NCI-H1105 treated with DMSO at 0.1 percent for 48 hours (cell line): ENCODE measurements at regions not wholly inside any gene's neighbourhood (a gene's known extent, or its start where the extent isn't known, plus 50 kb on each side); places are given as distances from the start of the nearest gene placed in this dataset.

Experiments
- DNase-seq: peaks from one replicate; lab custom pipeline; 2025; lab: John Stamatoyannopoulos, UW

GRCh38 chr13:103272770-103273169 lies 206.6 kb upstream of the SLC10A2 start:
- DNase-seq = no peak

DNA sequence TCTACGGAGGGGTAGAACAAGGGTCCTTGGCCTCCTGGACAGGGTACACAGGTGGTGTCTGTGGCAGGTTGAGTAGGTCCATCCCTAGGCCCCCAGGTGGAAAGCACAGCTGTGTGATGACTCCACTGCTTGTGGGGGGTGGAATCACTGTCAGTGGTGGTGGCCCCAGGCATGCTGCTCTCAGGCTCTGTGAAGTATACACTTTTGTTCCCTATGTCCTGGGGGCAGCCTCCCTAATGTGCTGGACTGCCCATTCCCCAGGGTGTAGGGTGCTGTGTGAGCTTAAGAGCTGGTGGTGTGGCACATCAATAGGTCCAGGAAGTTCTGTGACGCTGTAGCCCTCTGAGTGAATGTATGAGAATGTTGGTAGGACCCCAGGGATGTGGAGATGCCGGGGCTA lies 197.2 kb upstream of the SLC10A2 start:
- DNase-seq = no peak

DNA sequence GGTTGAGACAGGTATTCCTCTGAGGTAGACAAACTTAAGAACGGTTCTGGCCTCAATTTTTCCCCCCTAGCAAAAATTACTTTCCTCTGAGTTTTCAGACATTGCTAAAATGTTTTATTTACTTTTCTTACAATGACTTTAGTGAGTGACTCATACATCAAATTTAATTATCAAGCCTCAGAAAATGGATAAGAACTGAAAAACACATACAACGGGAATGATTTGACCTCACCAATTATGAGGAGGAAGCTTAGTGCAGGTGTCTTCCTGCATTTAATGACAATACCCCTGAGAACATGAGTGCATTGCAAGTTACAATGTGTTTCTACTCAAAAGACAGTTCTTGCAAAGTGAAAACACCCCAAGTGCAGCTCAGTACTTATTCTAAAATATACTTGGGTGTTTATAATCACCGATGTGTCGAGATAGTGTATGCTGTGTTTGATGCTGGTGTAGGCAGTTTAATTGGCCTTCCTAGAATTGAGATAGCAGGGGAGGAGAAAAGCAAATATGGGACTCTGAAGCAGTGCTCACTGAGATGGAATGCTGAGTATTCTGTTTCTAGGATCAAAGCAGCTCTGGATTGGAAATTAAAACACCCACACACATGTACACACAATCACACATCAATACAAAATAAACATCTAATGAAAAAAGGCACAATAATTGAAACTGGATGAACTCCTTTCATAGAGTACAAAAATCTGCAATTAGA lies 189.5 kb upstream of the SLC10A2 start:
- no peak for DNase-seq

DNA sequence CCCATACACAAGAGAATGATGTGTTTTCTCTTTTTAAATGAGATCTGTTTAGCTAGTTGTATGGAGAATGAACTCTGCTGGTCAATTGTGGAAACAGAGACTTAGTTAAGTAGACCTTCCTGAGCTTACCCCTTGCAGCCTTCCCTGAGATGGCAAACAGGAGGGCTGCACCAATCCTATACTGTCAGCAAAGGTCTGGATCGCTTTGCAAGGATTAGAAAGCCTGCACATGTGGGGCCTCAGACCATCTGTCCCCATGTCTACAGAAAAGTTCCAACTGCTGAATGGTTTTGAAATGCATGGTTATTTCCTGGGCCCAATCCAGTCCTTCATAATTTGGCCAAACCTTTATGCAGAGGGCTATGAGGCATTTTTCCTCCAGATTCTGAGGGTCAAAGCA lies 183.9 kb upstream of the SLC10A2 start:
- DNase-seq = no peak

- DNase-seq = no peak
Observed at GRCh38 chr13:103246581-103247200, 180.5 kb upstream of the SLC10A2 start.

DNA sequence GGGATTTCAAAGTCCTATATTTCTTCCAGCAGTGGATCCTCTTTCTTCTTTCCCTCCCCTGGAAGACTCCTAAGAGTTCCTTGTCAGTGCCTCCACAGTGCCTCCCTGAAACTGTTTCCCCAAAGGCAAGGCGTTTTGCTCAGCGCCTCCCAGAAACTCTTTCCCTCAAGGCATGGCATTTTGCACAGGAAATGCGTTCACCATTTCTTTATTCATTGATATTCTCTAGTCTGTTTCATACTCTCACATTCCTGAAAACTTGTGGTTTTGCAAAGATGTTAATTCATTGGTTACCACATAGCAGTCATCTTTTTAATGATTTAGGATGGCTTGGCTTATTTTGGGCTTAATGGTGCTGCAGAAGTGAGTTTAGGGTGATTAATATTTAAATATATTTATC lies 177.3 kb upstream of the SLC10A2 start:
- no peak for DNase-seq

DNA sequence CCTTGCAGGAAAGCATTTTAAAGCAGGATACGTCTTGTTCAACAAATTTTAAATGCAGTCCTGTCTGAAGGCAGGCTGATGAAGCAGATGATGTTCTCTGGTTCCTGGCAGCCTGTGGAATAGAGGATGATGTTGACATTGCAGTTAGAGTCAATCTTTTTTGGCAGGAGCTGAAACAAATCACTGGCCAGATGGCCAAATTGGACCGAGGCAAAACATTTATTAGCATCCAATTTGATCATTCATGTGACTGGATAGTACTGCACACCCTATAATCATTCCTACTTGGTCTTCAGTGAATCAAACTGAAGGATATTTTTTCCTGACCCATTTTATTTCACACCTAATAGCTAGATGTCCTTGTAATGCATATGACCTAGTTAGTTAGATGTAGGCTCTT lies 172.2 kb upstream of the SLC10A2 start:
- DNase-seq = no peak

- DNase-seq = no peak
Observed at GRCh38 chr13:103236213-103236612, 170.0 kb upstream of the SLC10A2 start.

DNA sequence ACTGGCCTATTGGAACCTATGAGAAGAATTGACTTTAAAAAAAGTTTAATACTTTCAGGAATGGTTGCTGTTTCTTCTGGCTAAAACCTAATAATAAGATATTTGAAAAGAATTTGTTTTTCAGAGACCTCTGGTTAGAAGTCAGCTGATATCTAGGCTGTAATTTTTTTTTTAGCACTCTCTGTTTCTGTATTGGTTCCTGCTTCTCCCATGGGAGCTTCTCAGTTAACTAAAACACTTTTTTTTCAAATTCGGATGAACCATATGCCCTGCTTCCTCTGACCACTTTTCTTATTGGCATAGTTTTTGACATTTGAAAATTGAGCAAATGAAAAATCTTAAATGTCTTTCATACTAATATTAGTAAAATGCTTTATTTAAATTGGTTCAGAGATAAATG lies 163.5 kb upstream of the SLC10A2 start:
- DNase-seq = no peak

- no peak for DNase-seq
Observed at GRCh38 chr13:103224804-103225203, 158.6 kb upstream of the SLC10A2 start.

DNA sequence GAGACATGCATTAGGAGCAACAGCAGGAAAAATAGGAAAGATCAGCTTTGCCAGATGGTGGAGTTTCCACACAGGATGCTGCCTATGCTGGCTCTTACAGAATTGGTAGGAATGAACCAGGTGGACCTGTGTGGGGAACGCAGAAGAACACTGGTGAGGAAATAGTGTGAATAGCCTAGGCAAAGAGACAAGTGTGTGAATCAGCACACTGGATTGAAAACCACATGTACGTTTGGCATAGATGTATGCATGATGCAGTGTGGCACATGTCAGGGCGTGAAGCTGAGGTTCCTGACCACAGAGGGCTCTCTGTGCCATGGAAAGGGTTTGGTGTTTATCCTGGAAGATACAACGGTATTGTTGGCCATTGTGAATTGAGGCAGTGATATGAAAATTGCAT lies 156.5 kb upstream of the SLC10A2 start:
- no peak for DNase-seq

- no peak for DNase-seq
Observed at GRCh38 chr13:103218253-103218652, 152.0 kb upstream of the SLC10A2 start.

DNA sequence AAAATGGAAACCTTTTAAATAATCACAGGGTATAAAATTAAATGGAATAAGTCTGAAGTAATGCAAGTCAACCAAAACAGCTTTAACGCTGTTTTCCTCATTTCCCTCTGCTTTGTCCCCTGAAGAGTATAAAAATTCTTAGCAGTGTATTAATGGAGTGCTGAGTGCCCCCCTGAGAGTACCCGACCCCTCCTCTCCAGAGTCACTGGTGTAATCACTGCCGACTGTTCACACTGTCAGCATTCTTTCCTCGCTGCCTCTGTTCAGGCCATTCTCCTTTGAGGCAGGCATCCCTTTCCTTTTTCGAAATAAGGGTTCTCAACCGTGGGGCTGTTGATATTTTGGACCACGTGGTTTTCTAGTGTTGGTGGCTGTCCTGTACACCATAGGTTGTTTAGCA lies 146.9 kb upstream of the SLC10A2 start:
- no peak for DNase-seq

GRCh38 chr13:103210348-103210747 lies 144.1 kb upstream of the SLC10A2 start:
- no peak for DNase-seq

DNA sequence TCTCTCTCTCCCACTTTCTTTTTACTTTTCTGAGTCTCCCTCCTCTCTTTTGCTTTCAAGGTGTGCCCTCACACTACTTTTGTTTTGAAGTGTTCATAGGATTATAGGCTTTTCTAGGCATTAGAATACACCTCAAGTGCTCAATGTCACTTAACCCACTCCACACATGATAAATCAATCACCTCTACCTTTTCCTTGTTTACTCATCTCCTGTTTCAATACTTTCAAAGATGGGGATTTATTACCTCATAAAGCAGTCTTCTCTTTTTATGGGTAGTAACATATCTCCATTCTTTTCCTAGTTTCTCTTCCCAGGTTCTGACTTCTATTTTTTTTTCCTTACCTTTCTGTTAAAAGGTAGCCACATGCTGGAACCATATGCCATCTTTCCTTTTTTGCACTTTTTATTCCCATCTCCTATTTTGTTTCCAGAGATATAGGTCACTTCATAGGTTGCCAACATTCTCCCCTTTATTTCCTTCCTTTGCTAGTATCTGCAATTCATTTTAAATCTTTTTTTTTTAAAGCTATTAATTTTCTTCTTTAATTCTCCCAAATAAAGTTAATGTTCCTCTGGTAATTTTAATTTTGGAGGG lies 137.6 kb upstream of the SLC10A2 start:
- DNase-seq = peak; percentile 10

DNA sequence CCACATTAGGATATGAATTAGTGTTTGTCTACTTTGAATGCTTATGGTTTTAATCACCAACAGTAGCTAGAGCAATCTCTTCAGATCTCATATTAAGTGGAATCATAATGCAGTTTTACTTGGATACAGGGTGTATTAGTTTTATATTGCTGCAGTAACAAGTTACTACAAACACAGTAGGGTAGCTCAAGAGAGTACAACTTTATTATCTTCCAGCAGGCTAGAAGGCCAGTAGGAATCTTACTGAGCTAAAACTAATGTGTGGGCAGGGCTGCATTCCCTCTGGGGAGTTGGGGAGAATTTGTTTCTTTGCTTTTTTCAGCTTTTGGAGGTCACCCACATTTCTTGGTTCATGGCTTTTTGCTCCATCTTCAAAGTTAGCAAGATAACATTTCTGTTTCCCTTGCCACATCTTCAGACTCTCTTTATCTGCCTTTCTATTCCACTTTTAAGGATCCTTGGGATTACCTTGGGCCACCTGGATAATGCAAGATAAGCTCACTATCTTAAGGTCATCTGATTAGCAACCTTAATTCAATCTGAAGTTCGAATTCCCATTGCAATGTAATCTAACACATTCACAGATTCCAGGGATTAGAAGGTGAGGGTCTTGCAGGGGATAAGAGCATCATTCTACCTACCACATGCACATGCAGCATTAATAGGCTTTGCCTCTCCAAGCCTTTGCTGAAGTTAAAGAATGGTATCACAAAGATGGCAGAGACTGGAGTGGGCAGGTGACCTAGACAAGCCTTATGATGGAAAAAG lies 134.1 kb upstream of the SLC10A2 start:
- DNase-seq = no peak

DNA sequence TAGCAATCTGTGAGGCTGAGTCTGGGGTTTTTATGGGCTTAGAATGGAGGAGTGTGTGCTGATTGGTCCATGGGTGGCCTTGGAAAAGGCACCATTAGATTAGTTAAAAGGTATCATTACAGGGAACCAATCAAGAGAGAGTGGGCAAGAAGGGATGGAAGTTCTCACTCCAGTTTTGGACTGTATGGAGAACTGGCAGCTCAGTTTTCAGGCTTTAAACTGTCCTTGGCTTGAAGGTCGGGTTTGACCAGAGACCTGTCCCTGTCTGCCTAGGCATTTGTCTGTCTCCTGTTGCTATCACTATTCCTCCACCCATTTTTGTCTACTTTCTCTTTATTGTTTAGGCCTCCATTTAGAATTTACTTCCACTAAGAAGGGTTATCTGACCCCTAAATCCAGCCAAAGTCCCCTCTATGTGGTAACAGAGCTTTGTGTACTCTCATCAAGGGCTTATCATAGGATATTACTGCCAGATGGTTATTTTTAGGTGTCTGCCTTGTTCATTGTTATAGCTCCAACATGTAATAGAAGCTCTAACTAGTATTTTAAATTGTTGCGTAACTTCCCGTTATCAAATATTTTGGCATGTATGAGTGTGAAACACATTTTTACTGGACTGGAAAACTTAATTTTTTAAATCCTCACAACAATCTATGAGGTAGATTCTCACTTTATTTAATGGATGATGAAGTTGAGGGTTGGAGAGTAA lies 133.3 kb upstream of the SLC10A2 start:
- DNase-seq = no peak

- no peak for DNase-seq
Observed at GRCh38 chr13:103196356-103196755, 130.1 kb upstream of the SLC10A2 start.

DNA sequence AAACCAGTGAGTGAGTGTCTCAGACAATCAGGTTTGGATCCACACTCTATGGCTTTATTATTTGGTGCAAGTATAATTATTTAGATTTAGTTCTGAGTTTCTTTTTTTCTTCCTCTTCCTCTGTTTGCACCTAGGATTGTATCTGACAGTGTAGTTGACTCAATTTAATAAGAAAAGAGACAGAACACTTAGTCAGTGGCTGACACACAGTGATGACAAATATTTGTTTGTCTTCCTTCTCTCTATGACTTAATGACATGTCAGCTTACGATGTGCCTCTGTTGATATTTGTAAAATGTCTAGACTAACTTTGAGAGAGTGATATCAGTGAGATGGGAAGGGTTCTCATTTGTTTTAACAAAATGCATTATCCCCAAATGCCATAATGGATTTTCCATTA lies 129.5 kb upstream of the SLC10A2 start:
- DNase-seq = no peak

DNA sequence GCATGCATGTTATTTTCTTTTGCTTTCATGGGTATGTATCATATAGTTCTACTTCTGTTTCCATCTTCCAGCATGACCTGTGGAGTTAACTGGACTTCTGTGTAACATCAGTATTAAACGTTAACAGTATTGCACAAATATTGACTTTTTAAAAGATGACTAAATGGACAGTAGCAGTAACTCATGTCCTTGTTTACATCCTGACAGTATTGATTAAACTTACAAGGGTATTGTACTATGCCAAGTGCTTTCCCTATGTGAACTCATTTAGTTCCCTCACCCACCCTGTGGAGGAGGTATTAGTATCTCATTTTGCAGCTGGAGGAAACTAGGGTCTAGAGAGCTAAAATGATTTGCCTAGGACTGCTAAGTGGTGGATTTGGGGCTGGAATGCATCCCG lies 128.7 kb upstream of the SLC10A2 start:
- no peak for DNase-seq

DNA sequence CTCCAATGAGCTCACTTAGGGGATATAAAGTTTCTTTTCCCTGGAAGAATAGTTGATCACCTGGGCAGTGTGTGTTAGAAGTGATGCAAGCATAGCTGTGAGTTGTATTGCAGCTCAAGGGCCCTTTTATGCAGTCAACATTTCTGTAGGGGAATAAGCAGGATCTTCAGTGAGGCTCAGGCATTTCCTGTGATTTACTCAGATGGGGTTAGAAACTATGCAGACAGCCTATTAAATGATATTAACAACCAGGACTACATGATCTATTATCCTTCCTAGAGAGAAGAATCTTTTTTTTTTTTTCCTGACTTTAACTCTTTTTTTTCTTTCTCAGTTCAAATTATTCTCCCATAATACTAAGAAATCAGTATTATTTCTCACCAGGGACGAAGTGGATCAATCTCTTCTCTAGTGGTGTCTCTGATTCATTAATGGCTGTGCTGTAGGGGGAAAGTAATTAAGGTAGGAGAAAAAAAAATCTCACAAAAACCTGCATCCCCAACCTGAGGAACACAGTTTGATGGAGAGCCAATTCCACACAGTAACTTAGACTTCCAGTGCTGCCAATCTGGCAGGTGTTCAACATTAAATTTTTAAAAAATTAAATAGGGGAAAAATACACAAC lies 126.4 kb upstream of the SLC10A2 start:
- no peak for DNase-seq

DNA sequence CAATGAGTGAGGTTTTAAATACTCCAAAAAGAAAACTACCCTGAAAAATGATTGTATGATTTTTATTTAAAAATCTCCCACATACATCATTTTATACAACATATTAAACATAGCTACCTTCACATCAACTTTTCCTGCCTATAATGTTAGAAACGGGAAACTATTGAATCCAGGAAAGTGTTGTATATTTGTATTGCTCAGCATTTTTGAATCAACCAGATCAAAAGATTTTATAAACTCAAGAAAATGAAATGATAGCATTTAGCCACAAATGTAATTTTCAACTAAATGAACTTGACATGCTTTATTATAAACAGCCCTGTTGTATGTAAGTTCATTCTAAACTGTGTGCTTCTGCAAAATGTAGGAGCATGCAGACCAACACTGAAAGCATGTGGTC lies 124.6 kb upstream of the SLC10A2 start:
- no peak for DNase-seq
